Heart left ventricle (tissue), 13 donors: ENCODE measurements at regions not wholly inside any gene's neighbourhood (a gene's known extent, or its start where the extent isn't known, plus 50 kb on each side); places are given as distances from the start of the nearest gene placed in this dataset.

Source experiments
- CTCF ChIP-seq, 12 donors: fragments of 200-600 bp; sonication (generic) in 4 of 12; IDR thresholded peaks; one replicate each; pipeline versions ENCODE4 v1.5.0 to v1.8.0; 2018 to 2022; ENCODE audit warnings: antibody characterized with exemption in 12 of 12, mild to moderate bottlenecking in 5 of 12
- POLR2A ChIP-seq, 2 donors: fragments of 450-650 bp; IDR thresholded peaks; one replicate each; pipeline ENCODE4 v1.6.1; 2017; ENCODE audit warnings: antibody characterized with exemption in 2 of 2, mild to moderate bottlenecking in 2 of 2, moderate library complexity in 2 of 2
- donor health status: ischemic (EF 13 %, LVEDD 7.1; RV severe dilation, severe dysfunction).
- donor health status: DM: no; HTN: yes; CAD: no.
- donor health status: DM: no; HTN: no; CAD: no.
- donor health status: ischemic (EF 25% LVEDD 6.9; RV normal size, moderate dysfunction).
- donor health status: ischemic (EF 25% LVEDD 5.7; RV mildly dilated, moderate dysfunction).
- donor health status: ischemic (EF 35%, LVEDD 5.7; RV mildly dilated, moderate dysfunction).
- donor health status: nonischemic (EF 11% LVEDD 7.7; RV severe dilation, severe dysfunction).
- donor health status: DM: yes; HTN: yes; CAD: no.
- donor health status: PGD.
- donor health status: ischemic (EF 29% LVEDD 5.4; RV normal size, mild dysfunction).
- donor health status: nonischemic (EF 23%, LVEDD 6.1; RV moderate dilation, normal function).

GRCh38 chr3:135851201-135852081, 114.1 kb upstream of the PPP2R3A start:
- no peak for TF ChIP-seq CTCF (IDR thresholded peaks at IDR 0.05)
- TF ChIP-seq POLR2A (IDR thresholded peaks at IDR 0.05), result no peak
